K562 (cell line): ENCODE measurements at regions not wholly inside any gene's neighbourhood (a gene's known extent, or its start where the extent isn't known, plus 50 kb on each side); places are given as distances from the start of the nearest gene placed in this dataset.

ENCODE experiments used
- ATAC-seq: fragments of 200-7000 bp; cut with Tn5 transposase; 3 replicates; pipeline ENCODE4 v1.9.1; 2020; ENCODE audit warnings: moderate library complexity
- BruUV-seq: library from RNA; stranded (reverse); fragments of 400-500 nt; replicated peaks from 2 replicates; lab custom pipeline; 2021; lab: Mats Ljungman, UMichigan
- CTCF ChIA-PET: fragments of 300-600 bp; formaldehyde crosslinking; extraction: SDS; loops from one replicate; lab custom pipeline; 2021; ENCODE audit warnings: low intra/inter-chr PET ratio; lab: Yijun Ruan, JAX
- POLR2A ChIA-PET: fragments of 300-600, 350-650 bp; sonication (Branson Sonifier 250); formaldehyde crosslinking; extraction: SDS; loops from one replicate; lab custom pipeline; 2021; ENCODE audit warnings: antibody characterized with exemption, inconsistent platforms; lab: Yijun Ruan, JAX
- DNase-seq, 4 experiments: peaks; one replicate each; pipeline versions ENCODE4 v3.0.0 to v3.0.0-alpha.2; 2011 to 2018; ENCODE audit warnings: low spot score in 3 of 4, mixed read lengths in 3 of 4; ENCODE audit errors: extremely low read depth in 1 of 4
- FAIRE-seq: peaks from 2 replicates; lab custom pipeline; 2011; peaks lifted over from hg19 to GRCh38; lab: Jason Lieb, UNC
- H2AFZ ChIP-seq: 2 replicates; pipeline ENCODE4 v1.6.0; 2011; ENCODE audit warnings: low read depth, low read length, control low read depth, inconsistent platforms
- H3K27ac ChIP-seq: fragments of 200-600 bp; 3 replicates; pipeline ENCODE4 v1.8.0; 2011; ENCODE audit warnings: low read depth, mild to moderate bottlenecking, control low read depth, inconsistent platforms, low read length, moderate library complexity, mixed read lengths; ENCODE audit errors: extremely low read depth
- H3K27me3 ChIP-seq, 2 experiments: fragments of 300-600 bp in 1 of 2; 2 replicates in 1 of 2; 3 replicates in 1 of 2; pipeline versions ENCODE4 v1.6.0 to v1.8.0; 2011; ENCODE audit warnings: inconsistent platforms in 2 of 2, low read length in 2 of 2, mild to moderate bottlenecking in 1 of 2, mixed read lengths in 1 of 2, moderate library complexity in 1 of 2; ENCODE audit not compliant: control insufficient read depth in 2 of 2, insufficient read depth in 2 of 2
- H3K36me3 ChIP-seq: fragments of 300-600 bp; 3 replicates; pipeline ENCODE4 v1.8.0; 2011; ENCODE audit warnings: mild to moderate bottlenecking, low read length, inconsistent platforms; ENCODE audit not compliant: control insufficient read depth, insufficient read depth
- H3K4me1 ChIP-seq, 2 experiments: fragments of 200-600 bp in 1 of 2; replicated peaks in 1 of 2; 2 replicates in 1 of 2; 3 replicates in 1 of 2; pipeline versions ENCODE4 v1.5.1 to v1.8.0; 2011; ENCODE audit warnings: inconsistent platforms in 2 of 2, low read length in 2 of 2, mild to moderate bottlenecking in 1 of 2, mixed read lengths in 1 of 2, moderate library complexity in 1 of 2; ENCODE audit not compliant: control insufficient read depth in 2 of 2, insufficient read depth in 2 of 2
- H3K4me2 ChIP-seq: 2 replicates; pipeline ENCODE4 v1.6.1; 2011; ENCODE audit warnings: low read length, control low read depth, inconsistent platforms, mixed read lengths; ENCODE audit not compliant: insufficient read depth
- H3K4me3 ChIP-seq: fragments of 200-600 bp; sonication (generic), shearing (Covaris generic); 2 replicates; pipeline ENCODE4 v1.5.1; 2016; ENCODE audit warnings: control low read depth, inconsistent platforms
- H3K79me2 ChIP-seq: fragments of 200-600 bp; 3 replicates; pipeline ENCODE4 v1.8.0; 2011; ENCODE audit warnings: low read length, inconsistent platforms; ENCODE audit not compliant: control insufficient read depth, insufficient read depth
- H3K9ac ChIP-seq, 2 experiments: 2 replicates each; pipeline versions ENCODE4 v1.6.0 to v1.6.1; 2011; ENCODE audit warnings: low read depth in 2 of 2, low read length in 2 of 2, control low read depth in 1 of 2, inconsistent platforms in 1 of 2, mild to moderate bottlenecking in 1 of 2, mixed read lengths in 1 of 2; ENCODE audit not compliant: insufficient read depth in 1 of 2
- H3K9me1 ChIP-seq: one replicate; pipeline ENCODE4 v1.6.0; 2011; ENCODE audit warnings: inconsistent platforms, mild to moderate bottlenecking, low read length, moderate library complexity; ENCODE audit not compliant: control insufficient read depth, insufficient read depth
- H3K9me3 ChIP-seq: replicated peaks from 2 replicates; pipeline ENCODE4 v1.5.1; 2011; ENCODE audit warnings: low read depth, low read length, inconsistent platforms; ENCODE audit not compliant: control insufficient read depth, insufficient read depth
- H4K20me1 ChIP-seq: replicated peaks from 2 replicates; pipeline ENCODE4 v1.6.1; 2011; ENCODE audit warnings: low read length, inconsistent platforms, mixed read lengths; ENCODE audit not compliant: control insufficient read depth, insufficient read depth
- ASH1L ChIP-seq: fragments of 450-650 bp; IDR thresholded peaks from 2 replicates; pipeline ENCODE4 v1.6.1; 2018; ENCODE audit warnings: borderline replicate concordance, mild to moderate bottlenecking, low read depth; ENCODE audit not compliant: partially characterized antibody
- DDX20 ChIP-seq: fragments of 450-650 bp; IDR thresholded peaks from 2 replicates; pipeline ENCODE4 v1.6.1; 2016; ENCODE audit warnings: missing genetic modification characterization, low read depth, mild to moderate bottlenecking, missing compliant biosample characterization, moderate library complexity
- ELK1 ChIP-seq: sonication (generic); formaldehyde crosslinking; IDR thresholded peaks from 2 replicates; pipeline ENCODE4 v1.8.1; 2022; ENCODE audit warnings: missing genetic modification reagents
- FOXP1 ChIP-seq: sonication (generic); formaldehyde crosslinking; IDR thresholded peaks from 2 replicates; pipeline ENCODE4 v1.8.0; 2022; ENCODE audit warnings: mild to moderate bottlenecking, missing genetic modification reagents
- FUS ChIP-seq: fragments of 200-400 bp; formaldehyde crosslinking; optimal IDR thresholded peaks from 2 replicates; pipeline ENCODE3; 2017; ENCODE audit warnings: low read depth, low read length
- ILF3 ChIP-seq: fragments of 450-650 bp; IDR thresholded peaks from 2 replicates; pipeline ENCODE4 v1.6.1; 2018; ENCODE audit warnings: antibody characterized with exemption, mild to moderate bottlenecking, moderate library complexity, borderline replicate concordance
- KLF10 ChIP-seq: fragments of 250-450 bp; sonication (Bioruptor Pico); IDR thresholded peaks from 2 replicates; pipeline ENCODE4 v1.6.1; 2021; ENCODE audit warnings: matching md5 sums
- MAFF ChIP-seq: IDR thresholded peaks from 2 replicates; pipeline ENCODE4 v1.6.1; 2012; ENCODE audit warnings: low read length, improper control_type of control experiment
- PRMT5 ChIP-seq: sonication (generic); formaldehyde crosslinking; IDR thresholded peaks from 2 replicates; pipeline ENCODE4 v1.5.0; 2020; ENCODE audit warnings: missing genetic modification reagents
- SIRT6 ChIP-seq: IDR thresholded peaks from one replicate; pipeline ENCODE4 v1.6.1; 2012; ENCODE audit warnings: low read depth, mild to moderate bottlenecking, control low read depth, inconsistent platforms, low read length, moderate library complexity
- TAF7 ChIP-seq: fragments of 450-650 bp; IDR thresholded peaks from 2 replicates; pipeline ENCODE4 v1.6.1; 2016; ENCODE audit warnings: missing genetic modification characterization, missing compliant biosample characterization
- TAF9B ChIP-seq: fragments of 450-650 bp; IDR thresholded peaks from 2 replicates; pipeline ENCODE4 v1.6.1; 2018; ENCODE audit warnings: mild to moderate bottlenecking; ENCODE audit not compliant: partially characterized antibody
- ZBTB7A ChIP-seq: IDR thresholded peaks from 2 replicates; pipeline ENCODE4 v1.6.1; 2011; ENCODE audit warnings: low read depth, mild to moderate bottlenecking, low read length, moderate library complexity, borderline replicate concordance; ENCODE audit not compliant: control insufficient read depth
- ZNF143 ChIP-seq: sonication (generic); formaldehyde crosslinking; IDR thresholded peaks from 2 replicates; pipeline ENCODE4 v1.9.0; 2022; ENCODE audit warnings: mild to moderate bottlenecking, missing genetic modification reagents
- ZNF212 ChIP-seq: fragments of 450-650 bp; formaldehyde crosslinking; IDR thresholded peaks from 2 replicates; pipeline ENCODE4 v1.4.0; 2020; ENCODE audit warnings: mild to moderate bottlenecking
- ZNF316 ChIP-seq: fragments of 450-650 bp; IDR thresholded peaks from 2 replicates; pipeline ENCODE4 v1.6.1; 2016
- WGBS: fragments of 100-300 bp; shearing (Covaris generic); methylation state at CpG from one replicate; pipeline ENCODE4 v1.1.6; 2016; ENCODE audit warnings: low coverage, mixed read lengths; ENCODE audit not compliant: insufficient coverage; ENCODE audit errors: missing lambda C conversion rate; 5-methylcytosine and 5-hydroxymethylcytosine counted together
- in situ Hi-C: fragments of 300-500 bp; cut with MboI; formaldehyde crosslinking; loops from 4 replicates; pipeline ENCODE4 v1.15.0; 2018; ENCODE audit warnings: inconsistent platforms, mixed read lengths
- intact Hi-C: fragments of 100-400 bp; cut with micrococcal nuclease; formaldehyde crosslinking; loops from 2 replicates; pipeline ENCODE4 v1.14.2; 2022
- TF ChIP-seq, protein P1 (sequence below): fragments of 450-650 bp; formaldehyde crosslinking; IDR thresholded peaks from 2 replicates; pipeline ENCODE4 v1.4.0; 2020; ENCODE audit warnings: mild to moderate bottlenecking

- Histone ChIP-seq H2AFZ (no peak overlapping the region), H3K79me2 (no peaks in the 10 kb centered on the region), H3K4me3 (no peak overlapping the region), H3K9ac (no peak overlapping the region), H3K4me1 (no peaks in the 10 kb centered on the region), H3K4me2 (no peak overlapping the region), H3K9me1 (no peaks in the 10 kb centered on the region), H3K9me3 (no peaks in the 10 kb centered on the region), H3K36me3 (no peaks in the 10 kb centered on the region), H3K27ac (no peak overlapping the region), H3K27me3 (no peaks in the 10 kb centered on the region), H4K20me1 (no peaks in the 10 kb centered on the region)
- no TSS peak for BruUV-seq
- in situ Hi-C loops, result no loop called here
- no peak for TF ChIP-seq ZNF143 (CRISPR knock-in tag)
- no peak for TF ChIP-seq TAF9B
- TF ChIP-seq FUS, result no peak
- no peak for TF ChIP-seq ZNF316
- no peak for TF ChIP-seq SIRT6
- no peak for TF ChIP-seq FOXP1 (CRISPR knock-in tag)
- TF ChIP-seq ELK1, result no peak
- TF ChIP-seq ASH1L, result no peak
- TF ChIP-seq MAFF, result no peak
- TF ChIP-seq KLF10 (CRISPR knock-in tag), result no peak
- TF ChIP-seq DDX20 (tag), result no peak
- no peak for TF ChIP-seq PRMT5 (CRISPR knock-in tag)
- TF ChIP-seq TAF7, result no peak
- TF ChIP-seq ILF3, result no peak
- no peak for TF ChIP-seq ZNF212 (CRISPR knock-in tag)
- TF ChIP-seq ZBTB7A, result no peak
- TF ChIP-seq, protein P1, sequence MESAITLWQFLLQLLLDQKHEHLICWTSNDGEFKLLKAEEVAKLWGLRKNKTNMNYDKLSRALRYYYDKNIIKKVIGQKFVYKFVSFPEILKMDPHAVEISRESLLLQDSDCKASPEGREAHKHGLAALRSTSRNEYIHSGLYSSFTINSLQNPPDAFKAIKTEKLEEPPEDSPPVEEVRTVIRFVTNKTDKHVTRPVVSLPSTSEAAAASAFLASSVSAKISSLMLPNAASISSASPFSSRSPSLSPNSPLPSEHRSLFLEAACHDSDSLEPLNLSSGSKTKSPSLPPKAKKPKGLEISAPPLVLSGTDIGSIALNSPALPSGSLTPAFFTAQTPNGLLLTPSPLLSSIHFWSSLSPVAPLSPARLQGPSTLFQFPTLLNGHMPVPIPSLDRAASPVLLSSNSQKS (CRISPR knock-in tag), result no peak
- intact Hi-C loops, result no loop called here
- CTCF ChIA-PET, result no interaction called here
- WGBS, result 4% methylated on average over 1 of the region's 1 CpG
- ATAC-seq, result no peak
- POLR2A ChIA-PET, result no interaction called here
- no peak for FAIRE-seq
- no peak for DNase-seq
Observed at GRCh38 chr7:19930051-19930450, 156.6 kb upstream of the TMEM196 start.
